ENCODE measurements at regions not wholly inside any gene's neighbourhood (a gene's known extent, or its start where the extent isn't known, plus 50 kb on each side); places are given as distances from the start of the nearest gene placed in this dataset.

DNA sequence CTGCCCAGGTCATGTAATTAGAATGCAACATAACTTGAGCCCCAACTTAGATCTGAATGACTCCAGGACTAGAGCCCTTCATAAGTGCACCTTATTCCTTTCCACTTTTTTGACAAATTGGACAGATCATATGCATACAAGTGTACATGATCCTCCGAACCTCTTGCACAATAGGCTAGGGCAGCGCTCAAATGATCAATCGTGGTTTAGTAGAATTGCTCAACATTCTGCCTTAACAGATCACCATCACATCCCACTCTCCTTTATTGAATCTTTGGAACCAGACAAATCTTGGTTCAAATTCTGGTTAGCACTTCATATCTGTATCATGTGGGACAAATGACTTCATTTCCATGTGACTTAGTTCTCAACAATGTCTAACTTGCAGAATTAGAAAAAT, 106.8 kb upstream of the CDIN1 start:
- TF ChIP-seq ZFX (IDR thresholded peaks at IDR 0.05), result no peak
- TF ChIP-seq, protein P1, sequence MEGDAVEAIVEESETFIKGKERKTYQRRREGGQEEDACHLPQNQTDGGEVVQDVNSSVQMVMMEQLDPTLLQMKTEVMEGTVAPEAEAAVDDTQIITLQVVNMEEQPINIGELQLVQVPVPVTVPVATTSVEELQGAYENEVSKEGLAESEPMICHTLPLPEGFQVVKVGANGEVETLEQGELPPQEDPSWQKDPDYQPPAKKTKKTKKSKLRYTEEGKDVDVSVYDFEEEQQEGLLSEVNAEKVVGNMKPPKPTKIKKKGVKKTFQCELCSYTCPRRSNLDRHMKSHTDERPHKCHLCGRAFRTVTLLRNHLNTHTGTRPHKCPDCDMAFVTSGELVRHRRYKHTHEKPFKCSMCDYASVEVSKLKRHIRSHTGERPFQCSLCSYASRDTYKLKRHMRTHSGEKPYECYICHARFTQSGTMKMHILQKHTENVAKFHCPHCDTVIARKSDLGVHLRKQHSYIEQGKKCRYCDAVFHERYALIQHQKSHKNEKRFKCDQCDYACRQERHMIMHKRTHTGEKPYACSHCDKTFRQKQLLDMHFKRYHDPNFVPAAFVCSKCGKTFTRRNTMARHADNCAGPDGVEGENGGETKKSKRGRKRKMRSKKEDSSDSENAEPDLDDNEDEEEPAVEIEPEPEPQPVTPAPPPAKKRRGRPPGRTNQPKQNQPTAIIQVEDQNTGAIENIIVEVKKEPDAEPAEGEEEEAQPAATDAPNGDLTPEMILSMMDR (conservative IDR thresholded peaks at IDR 0.05), result no peak

Data from C4-2B (cell line).